HG03342 (cell line): ENCODE measurements at regions not wholly inside any gene's neighbourhood (a gene's known extent, or its start where the extent isn't known, plus 50 kb on each side); places are given as distances from the start of the nearest gene placed in this dataset.

Experiments used
- ATAC-seq: cut with Tn5 transposase; IDR thresholded peaks from one replicate; pipeline ENCODE4 v1.9.1; 2021; ENCODE audit warnings: mild to moderate bottlenecking, moderate library complexity; ENCODE audit not compliant: unreplicated experiment

- no peak for ATAC-seq
Measured at GRCh38 chr1:234887016-234887900, 241.4 kb downstream of the TOMM20 start.

GRCh38 chr1:234886081-234886984, 242.3 kb downstream of the TOMM20 start:
- ATAC-seq: no peak

- no peak for ATAC-seq
Measured at GRCh38 chr1:234885601-234886000, 243.0 kb downstream of the TOMM20 start.

GRCh38 chr1:234884701-234885100, 243.9 kb downstream of the TOMM20 start:
- ATAC-seq: no peak

- ATAC-seq: no peak
Measured at GRCh38 chr1:234884006-234884405, 244.6 kb downstream of the TOMM20 start.

- ATAC-seq: no peak
Measured at GRCh38 chr1:234882898-234883297, 245.7 kb downstream of the TOMM20 start.

- peak; percentile 85 for ATAC-seq
Measured at GRCh38 chr1:234881893-234882771, 246.5 kb downstream of the TOMM20 start.

GRCh38 chr1:234879147-234880080, 249.2 kb downstream of the TOMM20 start:
- ATAC-seq: no peak

- no peak for ATAC-seq
Measured at GRCh38 chr1:234878288-234878687, 250.3 kb downstream of the TOMM20 start.

GRCh38 chr1:234877761-234878160, 250.9 kb downstream of the TOMM20 start:
- no peak for ATAC-seq

- no peak for ATAC-seq
Measured at GRCh38 chr1:234875953-234876855, 252.4 kb downstream of the TOMM20 start.

GRCh38 chr1:234875328-234875952, 253.2 kb downstream of the TOMM20 start:
- ATAC-seq: no peak

GRCh38 chr1:234874291-234875288, 254.0 kb downstream of the TOMM20 start:
- no peak for ATAC-seq

- no peak for ATAC-seq
Measured at GRCh38 chr1:234871710-234872271, 256.8 kb downstream of the TOMM20 start.

- ATAC-seq: no peak
Measured at GRCh38 chr1:234871039-234871709, 257.5 kb downstream of the TOMM20 start.
